GM18858 (cell line): ENCODE measurements at regions not wholly inside any gene's neighbourhood (a gene's known extent, or its start where the extent isn't known, plus 50 kb on each side); places are given as distances from the start of the nearest gene placed in this dataset.

Experiments used
- ATAC-seq: cut with Tn5 transposase; IDR thresholded peaks from one replicate; pipeline ENCODE4 v1.9.1; 2021; ENCODE audit not compliant: unreplicated experiment

DNA sequence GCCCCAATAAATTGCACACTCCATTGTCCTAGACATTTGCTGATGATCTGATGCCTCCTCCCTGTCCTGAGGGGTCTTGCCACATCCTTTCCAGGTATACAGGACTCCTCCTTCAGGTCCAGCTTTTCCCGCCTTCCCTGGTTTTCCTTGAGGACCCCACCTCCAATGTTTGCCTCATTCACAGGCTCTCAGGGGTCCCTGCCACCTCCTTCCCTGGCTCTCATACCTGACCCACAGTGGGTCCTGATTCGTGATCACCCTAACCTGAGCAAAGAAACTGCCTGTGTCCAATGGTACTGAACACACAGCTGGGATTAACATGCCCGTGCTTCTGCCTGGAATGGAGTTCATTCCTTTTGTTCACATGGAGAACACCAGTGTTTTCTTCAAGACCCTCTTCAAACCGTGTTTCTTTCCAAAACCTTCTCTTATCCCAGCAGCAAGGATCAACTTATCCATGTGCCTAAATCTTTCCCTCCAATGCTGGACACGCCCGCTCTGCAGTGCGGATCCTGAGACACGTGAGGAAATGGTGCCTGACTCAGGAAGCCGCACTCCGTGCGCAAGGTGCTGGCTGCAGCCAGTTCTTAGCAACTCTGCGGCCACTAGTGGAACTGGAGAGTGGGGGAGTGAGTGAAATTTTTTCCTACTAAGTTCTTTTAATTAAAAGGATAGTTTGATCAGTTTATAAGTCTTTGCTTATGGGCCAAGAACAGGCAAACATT, 354.6 kb upstream of the SHH start:
- no peak for ATAC-seq

DNA sequence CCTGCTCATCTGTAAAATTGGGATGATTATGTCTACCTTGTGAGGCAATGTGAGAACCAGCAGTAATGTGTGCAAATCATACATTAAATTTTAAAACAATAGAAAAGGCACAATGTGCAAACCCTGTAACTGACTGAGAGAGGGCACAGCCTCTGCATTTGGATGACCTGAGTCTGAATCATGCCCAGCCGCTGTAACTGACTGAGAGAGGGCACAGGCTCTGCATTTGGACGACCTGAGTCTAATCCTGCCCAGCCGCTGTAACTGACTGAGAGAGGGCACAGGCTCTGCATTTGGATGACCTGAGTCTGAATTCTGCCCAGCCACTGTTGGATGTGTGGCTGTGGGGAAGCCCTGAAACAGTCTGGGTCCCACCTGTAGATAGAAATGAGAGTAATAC, 351.5 kb upstream of the SHH start:
- ATAC-seq, result no peak

DNA sequence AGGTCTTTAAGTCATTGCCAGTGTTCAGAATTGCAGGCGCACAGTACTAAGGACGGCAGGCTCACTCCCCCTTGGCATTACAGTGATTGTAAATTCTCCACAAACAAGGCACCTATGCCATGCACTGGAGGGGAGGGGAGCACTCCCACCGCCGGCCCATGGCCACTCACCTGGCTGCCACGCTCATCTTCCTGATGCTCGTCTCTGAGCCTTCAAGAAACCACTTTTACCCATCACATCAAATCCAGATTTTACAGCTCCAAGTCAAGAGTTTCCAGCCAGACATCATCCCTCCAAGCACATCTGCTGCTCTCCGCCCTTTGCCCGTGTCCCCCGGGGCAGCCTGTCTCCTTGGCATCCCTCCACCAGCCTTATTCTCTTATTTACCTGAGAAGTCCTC, 350.2 kb upstream of the SHH start:
- ATAC-seq, result no peak

DNA sequence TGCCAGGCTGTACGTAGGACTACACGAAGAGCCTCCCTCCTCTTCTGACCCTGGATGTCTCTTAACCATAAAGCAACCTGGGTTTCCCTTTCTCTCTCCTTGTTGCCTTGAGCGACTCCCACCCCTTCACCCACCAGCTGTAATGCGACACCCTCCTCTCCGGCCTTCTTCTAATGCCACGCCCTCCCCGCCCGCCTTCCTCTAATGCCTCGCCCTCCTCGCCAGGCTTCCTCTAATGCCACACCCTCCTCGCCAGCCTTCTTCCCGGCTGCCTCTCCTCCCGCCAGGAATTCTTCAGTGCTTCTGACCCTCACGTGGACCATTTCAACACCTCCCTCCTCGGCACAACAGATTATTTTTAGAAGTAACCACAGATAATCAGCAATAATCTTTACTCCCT, 348.5 kb upstream of the SHH start:
- ATAC-seq, result no peak

DNA sequence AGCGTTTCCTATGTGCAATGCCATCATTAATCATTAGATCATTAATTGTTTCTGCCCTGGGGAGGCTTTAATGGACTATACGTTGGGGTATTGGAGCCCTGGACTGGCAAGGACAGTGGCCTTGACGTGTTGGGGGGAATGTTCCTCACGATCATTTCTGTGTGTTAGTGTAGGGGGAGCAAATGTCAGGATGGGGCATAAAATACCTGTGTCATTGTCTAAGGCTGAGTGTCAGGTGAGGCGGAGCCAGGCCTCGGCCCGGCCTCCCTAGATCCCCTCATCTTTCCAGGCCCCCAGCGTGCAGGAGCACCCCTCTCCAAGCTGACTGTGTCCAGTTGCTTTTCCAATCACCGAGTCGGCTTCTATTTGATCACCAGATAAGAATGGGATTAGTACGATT, 346.4 kb upstream of the SHH start:
- ATAC-seq, result no peak

DNA sequence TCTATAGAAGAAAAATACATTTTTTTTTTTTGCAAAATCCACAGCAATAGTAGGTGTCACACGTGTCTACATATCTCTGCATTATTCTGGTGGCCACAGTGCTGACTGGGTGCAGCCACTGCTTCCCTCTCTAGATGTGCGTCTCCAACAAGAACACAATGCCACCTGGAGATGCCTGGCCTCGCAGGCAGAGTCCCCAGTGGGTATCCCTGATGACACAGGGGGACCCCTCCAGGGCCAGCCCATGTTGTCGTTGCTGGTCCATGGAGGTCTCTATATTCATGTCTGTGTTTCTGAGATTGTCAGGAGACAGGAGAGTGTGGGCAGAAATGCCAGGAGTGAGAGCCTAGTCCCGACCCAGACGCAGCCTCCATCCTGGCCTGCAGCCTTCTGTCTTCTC, 345.9 kb upstream of the SHH start:
- no peak for ATAC-seq

DNA sequence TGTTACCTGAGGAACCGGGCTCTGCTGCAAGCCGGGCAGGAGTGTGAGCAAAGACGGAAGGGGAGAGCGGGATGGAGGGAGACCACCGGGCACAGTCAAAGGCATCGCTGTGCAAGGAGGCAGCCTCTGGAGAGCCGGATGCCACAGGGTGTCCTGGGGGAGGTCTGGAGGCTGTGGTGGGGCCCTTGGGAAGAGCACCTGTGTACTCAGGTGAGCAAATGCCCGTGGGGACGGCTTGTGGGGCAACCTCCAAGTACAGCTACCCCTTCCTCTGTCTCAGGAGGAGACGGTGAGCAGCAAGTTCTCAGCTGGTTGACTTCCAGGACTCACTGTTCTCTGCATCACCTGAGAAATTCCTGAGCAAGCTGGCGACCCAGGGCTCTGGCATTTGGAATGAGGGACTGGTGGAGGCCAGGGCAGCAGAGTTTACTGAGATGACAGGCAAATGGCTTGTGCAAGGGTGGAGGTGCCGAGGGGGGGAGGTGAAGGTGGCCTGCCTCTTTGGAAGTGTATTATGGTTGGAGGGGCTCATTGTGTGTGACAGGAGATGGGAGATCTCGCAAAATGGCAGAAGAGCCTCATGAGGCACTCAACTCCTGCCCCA, 345.2 kb upstream of the SHH start:
- no peak for ATAC-seq

DNA sequence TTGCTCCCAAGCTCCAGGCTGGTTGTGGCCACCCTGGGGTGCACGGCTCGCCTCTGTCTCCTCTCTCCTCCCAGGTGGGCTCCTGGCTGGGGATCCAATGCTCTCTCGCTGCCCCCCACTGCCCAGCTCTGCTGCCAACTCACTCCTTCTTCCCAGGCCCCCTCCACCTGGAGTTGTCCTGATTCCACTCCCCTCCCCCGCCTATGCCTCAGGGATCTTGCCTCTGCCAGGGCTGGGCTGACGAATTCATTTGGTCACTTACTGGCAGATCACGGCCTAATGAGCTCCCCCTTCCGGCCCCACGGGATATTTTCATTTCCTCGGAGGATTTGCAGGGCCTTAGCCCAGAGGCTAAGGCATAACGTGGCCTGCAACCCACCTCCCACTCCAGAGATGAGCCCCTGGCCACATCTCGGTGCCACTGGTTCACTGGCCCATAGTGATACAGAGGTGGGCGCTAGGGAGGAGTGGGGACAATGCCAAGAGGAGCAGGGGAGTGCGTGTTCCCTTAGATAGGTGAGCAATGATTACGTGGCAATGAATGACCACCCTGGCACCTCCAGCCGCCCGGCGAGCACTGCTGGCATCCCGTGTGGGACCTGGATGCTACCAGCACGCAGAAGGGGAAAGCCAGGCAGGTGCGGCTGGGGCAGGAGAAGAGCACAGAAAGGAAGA, 344.6 kb upstream of the SHH start:
- no peak for ATAC-seq

DNA sequence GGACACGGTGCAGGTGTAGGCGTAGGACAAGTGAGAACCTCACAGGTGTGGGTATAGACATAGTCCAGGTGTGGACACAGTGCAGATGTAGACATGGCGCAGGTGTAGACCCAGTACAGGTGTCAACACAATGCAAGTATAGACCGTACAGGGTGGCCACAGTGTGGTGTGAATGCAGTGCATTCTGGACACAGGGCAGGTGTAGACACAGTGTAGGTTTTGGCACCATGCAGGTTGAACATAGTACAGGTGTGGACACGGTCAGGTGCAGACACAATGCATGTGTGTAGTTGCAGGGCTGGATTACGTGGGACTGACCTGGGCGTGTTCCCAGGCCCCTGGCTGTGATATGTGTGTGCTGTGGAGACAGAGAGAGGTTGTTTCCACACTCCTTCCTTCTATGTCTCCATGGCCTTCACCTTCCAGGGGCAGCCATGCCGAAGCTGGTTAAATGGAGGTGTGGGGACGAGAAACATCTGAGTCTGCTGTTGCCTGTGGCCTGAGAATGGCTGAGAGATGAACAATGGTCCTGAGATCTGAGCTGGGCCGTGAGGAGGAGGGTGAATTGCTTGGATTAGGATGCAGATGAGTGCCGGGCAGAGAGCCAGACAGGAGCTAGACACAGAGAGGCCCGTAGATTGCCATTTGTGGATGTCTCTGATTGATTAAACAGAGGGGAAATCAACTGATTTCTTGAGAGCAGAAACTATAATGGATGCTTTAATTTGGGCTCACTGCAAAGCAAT, 343.9 kb upstream of the SHH start:
- ATAC-seq, result no peak

DNA sequence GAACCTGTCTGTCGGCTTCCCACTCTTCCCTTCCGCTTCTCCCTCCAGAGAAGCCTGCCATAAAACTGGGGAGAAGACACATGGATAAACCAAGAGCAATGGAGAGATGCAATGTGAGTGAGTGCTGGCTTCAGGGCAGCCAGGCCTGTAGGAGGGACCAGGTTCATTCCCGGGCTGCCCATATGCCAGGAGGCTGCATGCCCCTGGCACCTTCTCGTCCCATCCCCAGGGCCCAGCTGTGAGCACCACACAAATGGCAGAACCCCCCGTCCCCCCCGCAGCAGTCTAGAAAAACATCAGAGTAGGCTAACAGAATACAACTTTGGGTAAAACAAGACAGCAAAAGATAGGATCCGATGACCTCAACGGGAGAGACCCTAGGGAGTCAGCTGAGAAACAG, 341.3 kb upstream of the SHH start:
- ATAC-seq, result no peak

DNA sequence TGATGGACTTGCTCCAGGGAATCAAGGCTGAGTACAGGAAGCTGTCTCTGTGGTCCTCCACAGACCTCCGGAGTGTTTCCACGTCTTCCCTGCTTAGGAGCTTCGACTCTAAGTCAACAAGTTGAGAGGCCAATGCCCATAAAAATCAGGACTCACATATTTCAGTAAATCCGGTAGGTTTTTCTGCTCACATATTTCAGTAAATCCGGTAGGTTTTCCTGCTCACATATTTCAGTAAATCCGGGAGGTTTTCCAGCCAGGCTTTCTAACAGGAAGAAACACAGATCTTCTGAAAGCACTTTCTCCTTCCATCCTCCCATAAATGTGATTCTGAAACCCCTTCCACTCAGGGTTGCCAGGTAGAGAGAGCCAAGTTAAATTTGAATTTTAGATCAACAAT, 340.1 kb upstream of the SHH start:
- no peak for ATAC-seq

DNA sequence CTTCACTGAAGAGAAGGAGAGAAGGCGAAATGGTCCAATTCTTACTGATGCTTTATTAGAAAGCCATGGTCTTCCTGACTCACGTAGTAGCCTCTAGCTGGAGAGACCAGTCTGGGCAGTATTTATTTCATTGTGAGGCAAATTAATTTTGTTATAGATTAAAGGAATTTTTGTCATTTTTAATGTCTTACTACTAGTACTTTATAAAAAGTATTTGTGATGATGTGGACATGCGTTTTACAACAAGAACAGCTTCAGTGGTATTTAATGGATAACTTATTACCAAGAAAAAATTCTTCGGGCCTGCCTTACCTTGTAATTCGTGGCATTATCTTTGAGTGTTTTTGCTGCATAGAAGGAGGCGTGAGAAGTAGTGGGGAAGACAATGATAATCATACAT, 339.4 kb upstream of the SHH start:
- no peak for ATAC-seq

DNA sequence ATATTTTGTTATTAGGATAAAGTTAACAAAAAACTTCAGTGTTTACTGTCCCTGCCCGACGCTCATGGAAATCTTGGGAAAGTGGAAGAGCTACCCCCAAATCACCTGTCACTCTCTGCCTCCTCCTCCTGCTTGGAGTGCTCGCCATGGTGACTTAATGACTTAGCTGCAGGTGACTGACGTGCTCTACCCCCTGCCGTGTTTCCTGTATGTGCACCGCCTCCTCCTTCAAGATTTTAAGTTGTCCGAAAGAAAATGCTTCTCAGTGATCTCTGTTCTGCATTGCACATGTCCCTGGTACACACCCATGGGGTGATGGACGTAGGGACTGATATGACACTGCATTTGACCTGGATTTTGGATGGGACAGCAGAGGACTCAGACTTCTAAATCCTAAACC, 338.8 kb upstream of the SHH start:
- ATAC-seq, result no peak

DNA sequence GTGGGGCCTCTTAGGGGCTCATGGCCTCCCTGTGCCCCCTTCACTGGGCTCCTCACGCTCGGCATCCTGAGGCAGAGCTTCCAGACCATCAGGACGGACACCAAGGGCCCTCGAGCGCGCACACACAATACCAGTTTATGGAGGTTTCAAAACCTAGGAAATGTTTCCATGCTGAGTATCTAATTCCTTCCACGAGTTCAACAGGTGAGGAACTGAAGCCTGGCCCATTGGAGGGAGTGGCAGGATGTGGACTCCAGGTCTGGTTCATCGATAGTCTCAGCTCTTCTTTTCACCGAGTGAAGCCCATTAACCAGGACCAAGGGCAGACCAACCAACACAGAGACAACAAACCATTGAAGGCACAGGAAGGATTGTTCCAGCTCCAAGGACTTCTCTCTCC, 336.7 kb upstream of the SHH start:
- ATAC-seq, result no peak

DNA sequence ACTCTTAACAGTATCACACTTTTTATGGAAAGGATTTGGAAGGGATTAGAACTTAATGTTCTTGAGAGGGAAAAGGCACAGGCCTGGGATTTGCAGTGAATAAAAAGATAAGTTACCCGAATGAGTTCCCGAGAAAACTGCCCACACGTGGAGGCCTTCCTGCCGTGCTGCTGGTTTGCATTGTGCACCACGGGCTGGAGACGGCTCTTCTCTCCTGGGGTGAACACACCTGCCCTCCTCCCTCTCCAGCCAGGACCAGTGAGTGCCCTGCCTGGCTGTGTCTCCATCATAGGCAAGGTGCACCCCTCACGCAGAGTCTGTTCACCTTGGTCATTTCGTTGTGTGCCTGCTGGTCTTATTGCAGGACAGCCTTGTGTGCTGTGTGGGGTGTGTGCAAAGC, 336.3 kb upstream of the SHH start:
- no peak for ATAC-seq

DNA sequence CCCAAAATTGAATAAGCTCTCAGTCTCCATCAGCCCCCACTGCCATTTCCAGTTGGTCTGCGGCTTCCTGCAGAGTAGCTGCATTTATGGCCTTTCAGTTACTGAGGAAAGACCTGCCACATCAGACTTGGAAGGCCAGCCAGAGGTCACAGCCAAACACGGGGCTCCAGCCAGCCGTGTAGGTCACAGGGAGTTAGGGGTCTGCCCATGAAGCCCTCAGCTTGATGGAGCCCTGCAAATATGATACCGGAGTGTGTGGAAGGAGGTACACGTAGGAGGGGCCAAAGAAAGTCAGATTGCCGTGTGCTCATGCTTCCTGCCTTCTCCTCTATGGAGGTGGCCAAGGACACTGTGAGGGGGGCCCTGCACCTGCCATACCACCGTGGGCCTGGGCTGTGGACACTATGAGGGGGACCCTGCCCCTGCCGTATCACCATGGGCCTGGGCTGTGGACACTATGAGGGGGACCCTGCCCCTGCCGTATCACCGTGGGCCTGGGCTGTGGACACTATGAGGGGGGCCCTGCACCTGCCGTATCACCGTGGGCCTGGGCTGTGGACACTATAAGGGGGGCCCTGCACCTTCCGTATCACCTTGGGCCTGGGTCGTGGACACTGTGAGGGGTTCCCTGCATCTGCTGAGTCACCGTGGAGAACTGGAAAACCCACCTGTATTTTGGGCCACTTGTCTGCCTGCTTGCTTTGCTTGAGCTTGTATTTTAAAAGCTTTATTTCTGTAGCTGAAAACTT, 335.7 kb upstream of the SHH start:
- ATAC-seq, result no peak

DNA sequence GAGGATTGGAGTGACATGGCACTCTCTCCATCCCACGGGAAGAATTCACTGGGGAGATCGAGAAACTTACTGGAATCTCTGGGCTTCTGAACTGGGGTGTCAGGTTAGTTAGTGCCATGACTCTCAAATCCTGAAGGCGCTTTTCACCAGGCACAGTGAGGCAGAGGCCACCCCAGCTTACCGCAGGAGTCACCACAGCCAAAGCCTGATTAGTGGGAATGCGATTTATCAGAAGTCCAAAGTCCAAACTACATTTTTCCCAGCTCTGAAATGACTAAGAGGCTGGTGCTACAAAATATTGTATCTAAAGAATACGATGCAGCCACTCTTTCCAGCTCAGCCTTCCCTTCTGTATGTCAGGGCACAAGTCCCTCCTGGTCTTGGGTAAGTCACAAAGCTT, 334.8 kb upstream of the SHH start:
- ATAC-seq, result no peak

DNA sequence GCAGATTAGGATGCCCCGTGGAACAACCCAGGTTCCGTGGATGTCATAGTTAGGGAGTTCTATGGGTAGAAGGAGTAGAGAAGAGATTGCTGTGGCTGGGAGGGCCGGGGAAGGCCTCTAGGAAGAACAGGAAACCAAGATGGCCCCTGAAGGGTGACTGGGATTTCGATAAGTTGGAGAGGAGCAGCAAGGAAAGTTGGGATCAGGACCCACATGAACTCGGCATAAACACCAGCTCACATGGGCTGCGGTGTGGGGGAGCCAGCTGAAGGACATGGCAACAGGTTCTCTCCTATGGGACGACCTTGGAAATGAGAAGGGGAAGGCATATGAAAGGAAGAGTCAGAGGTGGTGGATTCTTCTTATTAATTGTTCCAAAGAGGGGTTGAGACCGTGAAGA, 333.7 kb upstream of the SHH start:
- no peak for ATAC-seq

DNA sequence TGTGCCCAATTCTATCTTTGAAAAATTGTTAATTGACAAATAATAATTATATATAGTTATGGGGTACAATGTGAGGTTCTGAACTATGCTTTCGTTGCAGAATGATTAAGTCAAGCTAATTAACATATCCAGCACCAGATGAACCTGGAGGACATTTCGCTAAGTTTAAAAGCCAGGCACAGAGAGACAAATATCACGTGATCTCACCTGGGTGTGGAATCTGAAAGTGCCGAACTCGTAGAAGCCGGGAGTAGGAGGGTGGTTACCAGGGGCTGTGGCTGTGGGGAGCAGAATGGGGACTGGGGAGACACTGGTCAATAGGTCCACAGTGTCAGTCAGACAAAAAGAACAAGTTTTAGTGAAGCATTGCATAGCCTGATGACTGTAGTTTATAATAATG, 332.9 kb upstream of the SHH start:
- ATAC-seq, result no peak

DNA sequence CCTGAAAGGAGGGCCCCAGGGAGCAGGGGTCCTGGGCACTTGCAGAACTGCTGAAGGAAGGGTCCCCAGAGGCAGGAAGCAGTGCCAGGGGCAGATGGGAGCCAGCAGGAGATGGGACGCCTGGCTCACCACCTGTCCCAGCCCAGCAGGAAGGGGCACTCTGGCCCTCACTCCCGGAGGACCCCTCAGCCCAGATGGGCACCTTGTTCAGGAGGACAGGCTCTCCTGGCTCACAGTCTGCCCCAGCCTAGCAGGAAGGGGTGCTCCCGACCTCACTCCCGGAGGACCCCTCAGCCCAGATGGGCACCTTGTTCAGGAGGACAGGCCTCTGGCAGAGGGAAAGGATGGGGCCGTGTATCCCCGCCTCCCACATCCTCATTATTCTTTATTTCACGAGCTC, 331.4 kb upstream of the SHH start:
- no peak for ATAC-seq

DNA sequence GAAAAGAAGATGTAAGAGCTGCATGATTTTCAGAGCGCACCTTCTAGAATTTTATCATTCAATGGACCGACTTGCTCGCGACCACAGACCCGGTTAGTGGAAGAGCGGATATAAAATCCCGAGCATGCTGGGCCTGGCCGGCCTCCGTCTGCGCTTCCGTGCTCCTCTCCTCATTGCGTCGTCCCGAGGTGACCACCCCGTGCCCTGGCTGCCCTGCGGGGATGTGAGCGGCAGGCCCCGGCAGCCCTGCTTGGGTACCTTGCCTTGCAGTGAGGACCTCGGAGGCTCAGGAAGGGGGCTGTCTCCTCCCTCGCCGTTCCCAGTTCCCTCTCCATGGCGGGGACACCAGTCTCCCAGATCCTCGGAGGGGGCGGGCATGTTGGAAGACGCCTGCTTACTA, 330.9 kb upstream of the SHH start:
- no peak for ATAC-seq
